WTC11 (cell line): ENCODE measurements at regions not wholly inside any gene's neighbourhood (a gene's known extent, or its start where the extent isn't known, plus 50 kb on each side); places are given as distances from the start of the nearest gene placed in this dataset.

ENCODE experiments used
- ATAC-seq: fragments of 200-7000 bp; cut with Tn5 transposase; 2 replicates; pipeline ENCODE4 v1.10.0; 2021; ENCODE audit warnings: mild to moderate bottlenecking, moderate library complexity
- CTCF ChIA-PET: fragments of 300-600 bp; sonication (Branson Sonifier 250); formaldehyde crosslinking; loops from one replicate; lab custom pipeline; 2021; ENCODE audit warnings: antibody characterized with exemption; lab: Charles Lee
- POLR2A ChIA-PET: fragments of 350-600 bp; sonication (Branson Sonifier 250); formaldehyde crosslinking; loops from one replicate; lab custom pipeline; 2021; ENCODE audit warnings: antibody characterized with exemption; lab: Charles Lee
- DNase-seq: peaks from one replicate; pipeline ENCODE4 v3.0.0; 2021; ENCODE audit warnings: low spot score
- H3K27ac Mint-ChIP-seq: 2 replicates; pipeline ENCODE4 v1.8.0; 2021; ENCODE audit warnings: mixed read lengths
- H3K27me3 Mint-ChIP-seq: 2 replicates; pipeline ENCODE4 v1.8.0; 2021; ENCODE audit warnings: low read depth, mild to moderate bottlenecking, moderate library complexity, mixed read lengths
- H3K36me3 Mint-ChIP-seq: 2 replicates; pipeline ENCODE4 v1.8.0; 2021; ENCODE audit warnings: mixed read lengths
- H3K4me1 Mint-ChIP-seq: 2 replicates; pipeline ENCODE4 v1.8.0; 2022; ENCODE audit warnings: mixed read lengths
- H3K4me3 Mint-ChIP-seq: 2 replicates; pipeline ENCODE4 v1.8.0; 2021; ENCODE audit warnings: mild to moderate bottlenecking, moderate library complexity, mixed read lengths
- H3K9me3 Mint-ChIP-seq: 2 replicates; pipeline ENCODE4 v1.8.0; 2021; ENCODE audit warnings: mixed read lengths
- ATF1 ChIP-seq: sonication (generic); formaldehyde crosslinking; IDR thresholded peaks from 2 replicates; pipeline ENCODE4 v1.8.1; 2023; ENCODE audit warnings: mild to moderate bottlenecking, moderate library complexity, missing genetic modification reagents
- ATF3 ChIP-seq: sonication (generic); formaldehyde crosslinking; conservative IDR thresholded peaks from 2 replicates; pipeline ENCODE4 v1.8.1; 2022; ENCODE audit warnings: mild to moderate bottlenecking, missing genetic modification reagents
- ATF6 ChIP-seq: sonication (generic); formaldehyde crosslinking; IDR thresholded peaks from 2 replicates; pipeline ENCODE4 v1.8.1; 2023; ENCODE audit warnings: mild to moderate bottlenecking, missing genetic modification reagents
- ETV6 ChIP-seq: sonication (generic); formaldehyde crosslinking; IDR thresholded peaks from 2 replicates; pipeline ENCODE4 v1.8.1; 2022; ENCODE audit warnings: mild to moderate bottlenecking, missing genetic modification reagents
- GRHL2 ChIP-seq: fragments of 250-450 bp; sonication (Bioruptor Pico); IDR thresholded peaks from 2 replicates; pipeline ENCODE4 v1.8.0; 2022; ENCODE audit warnings: mild to moderate bottlenecking, moderate library complexity; ENCODE audit not compliant: insufficient replicate concordance, severe bottlenecking
- GTF2I ChIP-seq: fragments of 250-450 bp; sonication (Bioruptor Pico); conservative IDR thresholded peaks from 2 replicates; pipeline ENCODE4 v1.4.0; 2021; ENCODE audit warnings: mild to moderate bottlenecking
- HMGA2 ChIP-seq: fragments of 250-450 bp; sonication (Bioruptor Pico); IDR thresholded peaks from 2 replicates; pipeline ENCODE4 v1.4.0; 2021; ENCODE audit warnings: mild to moderate bottlenecking, moderate library complexity
- JUN ChIP-seq: sonication (generic); formaldehyde crosslinking; IDR thresholded peaks from 2 replicates; pipeline ENCODE4 v1.8.0; 2023; ENCODE audit warnings: mild to moderate bottlenecking, missing genetic modification reagents
- MYBL2 ChIP-seq: sonication (generic); formaldehyde crosslinking; IDR thresholded peaks from 2 replicates; pipeline ENCODE4 v1.8.1; 2023; ENCODE audit warnings: mild to moderate bottlenecking, moderate library complexity, missing genetic modification reagents
- NR3C1 ChIP-seq: sonication (generic); formaldehyde crosslinking; conservative IDR thresholded peaks from 2 replicates; pipeline ENCODE4 v1.8.1; 2023; ENCODE audit warnings: low read depth, mild to moderate bottlenecking, missing genetic modification reagents
- OVOL2 ChIP-seq: fragments of 250-450 bp; sonication (Bioruptor Pico); IDR thresholded peaks from 2 replicates; pipeline ENCODE4 v1.9.0; 2021; ENCODE audit warnings: mild to moderate bottlenecking, borderline replicate concordance
- RORB ChIP-seq: fragments of 250-450 bp; sonication (Bioruptor Pico); IDR thresholded peaks from 2 replicates; pipeline ENCODE4 v1.9.0; 2021; ENCODE audit warnings: mild to moderate bottlenecking
- SP1 ChIP-seq: sonication (generic); formaldehyde crosslinking; conservative IDR thresholded peaks from 2 replicates; pipeline ENCODE4 v1.8.1; 2022; ENCODE audit warnings: missing genetic modification reagents
- USF1 ChIP-seq: sonication (generic); formaldehyde crosslinking; IDR thresholded peaks from 2 replicates; pipeline ENCODE4 v1.8.0; 2022; ENCODE audit warnings: mild to moderate bottlenecking, missing genetic modification reagents
- ZBTB43 ChIP-seq: sonication (generic); formaldehyde crosslinking; IDR thresholded peaks from 2 replicates; pipeline ENCODE4 v1.8.1; 2023; ENCODE audit warnings: mild to moderate bottlenecking, missing genetic modification reagents
- ZNF317 ChIP-seq: sonication (generic); formaldehyde crosslinking; IDR thresholded peaks from 2 replicates; pipeline ENCODE4 v1.8.1; 2023; ENCODE audit warnings: low read depth, mild to moderate bottlenecking, moderate library complexity, missing genetic modification reagents, borderline replicate concordance
- ZNF532 ChIP-seq: fragments of 250-450 bp; sonication (Bioruptor Pico); IDR thresholded peaks from 2 replicates; pipeline ENCODE4 v1.9.0; 2021; ENCODE audit warnings: mild to moderate bottlenecking, borderline replicate concordance
- TF ChIP-seq, protein P1 (sequence below): sonication (generic); formaldehyde crosslinking; conservative IDR thresholded peaks from 2 replicates; pipeline ENCODE4 v1.8.1; 2023; ENCODE audit warnings: mild to moderate bottlenecking, low read depth, missing genetic modification reagents, moderate library complexity
- TF ChIP-seq, protein P2 (sequence below): fragments of 250-450 bp; sonication (Bioruptor Pico); IDR thresholded peaks from 2 replicates; pipeline ENCODE4 v1.9.0; 2021; ENCODE audit warnings: moderate library complexity, mild to moderate bottlenecking, inconsistent platforms, borderline replicate concordance
- TF ChIP-seq, protein P3 (sequence below): sonication (generic); formaldehyde crosslinking; IDR thresholded peaks from 2 replicates; pipeline ENCODE4 v1.8.0; 2022; ENCODE audit warnings: mild to moderate bottlenecking, missing genetic modification reagents

- DNase-seq: no peak
- no peaks in the 10 kb centered on the region for H3K27me3 Mint-ChIP-seq
- TF ChIP-seq ZBTB43 (CRISPR knock-in tag): no peak
- no peak for TF ChIP-seq NR3C1 (CRISPR knock-in tag)
- no peak for TF ChIP-seq GRHL2 (CRISPR knock-in tag)
- TF ChIP-seq, protein P1, sequence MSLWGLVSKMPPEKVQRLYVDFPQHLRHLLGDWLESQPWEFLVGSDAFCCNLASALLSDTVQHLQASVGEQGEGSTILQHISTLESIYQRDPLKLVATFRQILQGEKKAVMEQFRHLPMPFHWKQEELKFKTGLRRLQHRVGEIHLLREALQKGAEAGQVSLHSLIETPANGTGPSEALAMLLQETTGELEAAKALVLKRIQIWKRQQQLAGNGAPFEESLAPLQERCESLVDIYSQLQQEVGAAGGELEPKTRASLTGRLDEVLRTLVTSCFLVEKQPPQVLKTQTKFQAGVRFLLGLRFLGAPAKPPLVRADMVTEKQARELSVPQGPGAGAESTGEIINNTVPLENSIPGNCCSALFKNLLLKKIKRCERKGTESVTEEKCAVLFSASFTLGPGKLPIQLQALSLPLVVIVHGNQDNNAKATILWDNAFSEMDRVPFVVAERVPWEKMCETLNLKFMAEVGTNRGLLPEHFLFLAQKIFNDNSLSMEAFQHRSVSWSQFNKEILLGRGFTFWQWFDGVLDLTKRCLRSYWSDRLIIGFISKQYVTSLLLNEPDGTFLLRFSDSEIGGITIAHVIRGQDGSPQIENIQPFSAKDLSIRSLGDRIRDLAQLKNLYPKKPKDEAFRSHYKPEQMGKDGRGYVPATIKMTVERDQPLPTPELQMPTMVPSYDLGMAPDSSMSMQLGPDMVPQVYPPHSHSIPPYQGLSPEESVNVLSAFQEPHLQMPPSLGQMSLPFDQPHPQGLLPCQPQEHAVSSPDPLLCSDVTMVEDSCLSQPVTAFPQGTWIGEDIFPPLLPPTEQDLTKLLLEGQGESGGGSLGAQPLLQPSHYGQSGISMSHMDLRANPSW (CRISPR knock-in tag): no peak
- no peak for TF ChIP-seq ATF6 (CRISPR knock-in tag)
- no peak for TF ChIP-seq USF1 (CRISPR knock-in tag)
- TF ChIP-seq, protein P2, sequence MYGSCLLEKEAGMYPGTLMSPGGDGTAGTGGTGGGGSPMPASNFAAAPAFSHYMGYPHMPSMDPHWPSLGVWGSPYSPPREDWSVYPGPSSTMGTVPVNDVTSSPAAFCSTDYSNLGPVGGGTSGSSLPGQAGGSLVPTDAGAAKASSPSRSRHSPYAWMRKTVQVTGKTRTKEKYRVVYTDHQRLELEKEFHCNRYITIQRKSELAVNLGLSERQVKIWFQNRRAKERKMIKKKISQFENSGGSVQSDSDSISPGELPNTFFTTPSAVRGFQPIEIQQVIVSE: no peak
- TF ChIP-seq, protein P3, sequence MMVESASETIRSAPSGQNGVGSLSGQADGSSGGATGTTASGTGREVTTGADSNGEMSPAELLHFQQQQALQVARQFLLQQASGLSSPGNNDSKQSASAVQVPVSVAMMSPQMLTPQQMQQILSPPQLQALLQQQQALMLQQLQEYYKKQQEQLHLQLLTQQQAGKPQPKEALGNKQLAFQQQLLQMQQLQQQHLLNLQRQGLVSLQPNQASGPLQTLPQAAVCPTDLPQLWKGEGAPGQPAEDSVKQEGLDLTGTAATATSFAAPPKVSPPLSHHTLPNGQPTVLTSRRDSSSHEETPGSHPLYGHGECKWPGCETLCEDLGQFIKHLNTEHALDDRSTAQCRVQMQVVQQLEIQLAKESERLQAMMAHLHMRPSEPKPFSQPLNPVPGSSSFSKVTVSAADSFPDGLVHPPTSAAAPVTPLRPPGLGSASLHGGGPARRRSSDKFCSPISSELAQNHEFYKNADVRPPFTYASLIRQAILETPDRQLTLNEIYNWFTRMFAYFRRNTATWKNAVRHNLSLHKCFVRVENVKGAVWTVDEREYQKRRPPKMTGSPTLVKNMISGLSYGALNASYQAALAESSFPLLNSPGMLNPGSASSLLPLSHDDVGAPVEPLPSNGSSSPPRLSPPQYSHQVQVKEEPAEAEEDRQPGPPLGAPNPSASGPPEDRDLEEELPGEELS: no peak
- TF ChIP-seq RORB (CRISPR knock-in tag): no peak
- TF ChIP-seq ETV6 (CRISPR knock-in tag): no peak
- TF ChIP-seq ZNF317 (CRISPR knock-in tag): no peak
- TF ChIP-seq HMGA2 (CRISPR knock-in tag): no peak
- TF ChIP-seq SP1 (CRISPR knock-in tag): no peak
- TF ChIP-seq ATF1 (CRISPR knock-in tag): no peak
- no peak for TF ChIP-seq GTF2I (CRISPR knock-in tag)
- no peaks in the 10 kb centered on the region for H3K4me1 Mint-ChIP-seq
- ChIA-PET CTCF (no interaction called here), POLR2A (no interaction called here)
- ATAC-seq: no peak
- no peak overlapping the region for H3K4me3 Mint-ChIP-seq
- peaks cover 2% of the 10 kb centered on the region; the same call in 1 of the 2 replicates for H3K9me3 Mint-ChIP-seq
- H3K27ac Mint-ChIP-seq: no peak overlapping the region
- H3K36me3 Mint-ChIP-seq: no peaks in the 10 kb centered on the region
Measured at GRCh38 chr13:22265563-22265962, 594.7 kb downstream of the FGF9 start.

DNA sequence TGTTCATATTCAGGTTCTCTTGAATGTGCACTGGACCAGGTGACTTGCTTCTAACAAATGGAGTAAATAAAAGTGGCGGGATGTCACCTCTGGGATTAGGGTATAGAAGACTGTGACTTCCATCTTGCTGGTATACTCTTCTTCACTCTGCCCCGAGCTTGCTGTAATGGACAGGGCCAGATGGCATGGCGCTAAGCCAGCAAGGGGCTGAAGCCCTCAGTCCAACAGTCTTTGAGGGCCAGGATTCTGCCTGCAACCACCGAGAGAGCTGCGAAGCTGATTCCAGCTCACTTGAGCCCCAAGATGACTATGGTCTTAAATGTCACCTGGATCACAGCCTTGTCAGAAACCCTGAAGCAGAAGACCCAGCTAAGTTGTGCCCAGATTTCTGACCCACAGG lies 600.0 kb downstream of the FGF9 start:
- H3K27ac Mint-ChIP-seq: no peak overlapping the region
- no peak for ATAC-seq
- CTCF ChIA-PET: no interaction called here
- TF ChIP-seq NR3C1 (CRISPR knock-in tag) (no peak), JUN (CRISPR knock-in tag) (no peak), OVOL2 (no peak), ZNF532 (CRISPR knock-in tag) (no peak), ETV6 (CRISPR knock-in tag) (no peak), ATF3 (CRISPR knock-in tag) (no peak), GTF2I (CRISPR knock-in tag) (no peak), RORB (CRISPR knock-in tag) (no peak), MYBL2 (CRISPR knock-in tag) (no peak)

More for the DNA sequence above, 600.0 kb downstream of the FGF9 start:
- DNase-seq: no peak
- Mint-ChIP-seq H3K9me3 (peaks cover 3% of the 10 kb centered on the region; the same call in 1 of the 2 replicates), H3K36me3 (no peaks in the 10 kb centered on the region), H3K4me3 (no peak overlapping the region), H3K4me1 (peaks cover 4% of the 10 kb centered on the region), H3K27me3 (no peaks in the 10 kb centered on the region)
- POLR2A ChIA-PET: no interaction called here
